Spleen (tissue), 7 donors: ENCODE measurements at regions not wholly inside any gene's neighbourhood (a gene's known extent, or its start where the extent isn't known, plus 50 kb on each side); places are given as distances from the start of the nearest gene placed in this dataset.

ENCODE experiments used
- CTCF ChIP-seq, 11 experiments: fragments of 200-600 bp in 7 of 11; fragments of 450-650 bp in 4 of 11; sonication (generic) in 4 of 11; IDR thresholded peaks in 8 of 11; conservative IDR thresholded peaks in 3 of 11; 1 replicate in 7 of 11; 2 replicates in 4 of 11; pipeline versions ENCODE4 v1.4.0 to v1.8.0; 2016 to 2021; ENCODE audit warnings: antibody characterized with exemption in 11 of 11, inconsistent platforms in 4 of 11, mild to moderate bottlenecking in 1 of 11
- POLR2AphosphoS5 ChIP-seq, 3 donors: sonication (generic); formaldehyde crosslinking; IDR thresholded peaks; one replicate each; pipeline ENCODE4 v1.5.1; 2017; ENCODE audit warnings: antibody characterized with exemption in 3 of 3
- donor health status: DM: no; HTN: no; CAD: no; lungs with moderate emphysema.
- donor health status: DM: no; HTN: no; CAD: no.
- donor health status: DM: no; HTN: no; CAD: no.

- no peak for TF ChIP-seq CTCF (IDR thresholded peaks at IDR 0.05 in 8 of 11, conservative IDR thresholded peaks at IDR 0.05 in 3 of 11)
- no peak for TF ChIP-seq POLR2AphosphoS5 (IDR thresholded peaks at IDR 0.05)
Measured at GRCh38 chr15:36449084-36449661, 130.3 kb upstream of the CDIN1 start.
